ENCODE measurements at regions not wholly inside any gene's neighbourhood (a gene's known extent, or its start where the extent isn't known, plus 50 kb on each side); places are given as distances from the start of the nearest gene placed in this dataset.

DNA sequence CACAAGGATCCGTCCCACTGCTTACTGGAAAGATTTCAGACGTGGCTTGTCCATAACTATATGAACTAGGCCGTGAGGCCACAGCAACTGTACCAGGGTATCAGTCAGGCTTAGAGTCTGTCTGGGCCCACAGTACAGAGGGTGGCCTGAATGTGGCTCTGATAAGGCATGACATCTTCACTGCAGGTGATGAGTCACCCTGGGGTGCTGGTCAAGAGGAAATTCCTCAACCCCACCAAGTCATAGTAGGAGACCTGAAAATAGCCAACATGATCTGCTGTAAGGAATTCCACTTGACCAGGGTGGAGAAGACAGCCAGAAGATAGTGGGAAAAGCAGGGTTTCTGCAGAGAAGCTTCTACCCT lies 107.7 kb downstream of the INHBB start:
- intact Hi-C loops (cut with micrococcal nuclease), result no loop called here
- H3K27me3 Mint-ChIP-seq, result peaks cover 10% of the 10 kb centered on the region
- ATAC-seq (ENCODE audit: low read depth) (no peak), DNase-seq (no peak)
- TF ChIP-seq, protein P1, sequence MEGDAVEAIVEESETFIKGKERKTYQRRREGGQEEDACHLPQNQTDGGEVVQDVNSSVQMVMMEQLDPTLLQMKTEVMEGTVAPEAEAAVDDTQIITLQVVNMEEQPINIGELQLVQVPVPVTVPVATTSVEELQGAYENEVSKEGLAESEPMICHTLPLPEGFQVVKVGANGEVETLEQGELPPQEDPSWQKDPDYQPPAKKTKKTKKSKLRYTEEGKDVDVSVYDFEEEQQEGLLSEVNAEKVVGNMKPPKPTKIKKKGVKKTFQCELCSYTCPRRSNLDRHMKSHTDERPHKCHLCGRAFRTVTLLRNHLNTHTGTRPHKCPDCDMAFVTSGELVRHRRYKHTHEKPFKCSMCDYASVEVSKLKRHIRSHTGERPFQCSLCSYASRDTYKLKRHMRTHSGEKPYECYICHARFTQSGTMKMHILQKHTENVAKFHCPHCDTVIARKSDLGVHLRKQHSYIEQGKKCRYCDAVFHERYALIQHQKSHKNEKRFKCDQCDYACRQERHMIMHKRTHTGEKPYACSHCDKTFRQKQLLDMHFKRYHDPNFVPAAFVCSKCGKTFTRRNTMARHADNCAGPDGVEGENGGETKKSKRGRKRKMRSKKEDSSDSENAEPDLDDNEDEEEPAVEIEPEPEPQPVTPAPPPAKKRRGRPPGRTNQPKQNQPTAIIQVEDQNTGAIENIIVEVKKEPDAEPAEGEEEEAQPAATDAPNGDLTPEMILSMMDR (IDR thresholded peaks at IDR 0.05), result no peak
- POLR2A ChIA-PET, result no interaction called here
- H3K9me3 Mint-ChIP-seq, result peaks cover 12% of the 10 kb centered on the region
- H3K4me1 Mint-ChIP-seq, result no peaks in the 10 kb centered on the region
- no peaks in the 10 kb centered on the region for H3K36me3 Mint-ChIP-seq (ENCODE audit: low read depth)
- CTCF ChIA-PET, result no interaction called here
- no peak overlapping the region for H3K4me3 Mint-ChIP-seq
- H3K27ac Mint-ChIP-seq, result no peak overlapping the region

DNA sequence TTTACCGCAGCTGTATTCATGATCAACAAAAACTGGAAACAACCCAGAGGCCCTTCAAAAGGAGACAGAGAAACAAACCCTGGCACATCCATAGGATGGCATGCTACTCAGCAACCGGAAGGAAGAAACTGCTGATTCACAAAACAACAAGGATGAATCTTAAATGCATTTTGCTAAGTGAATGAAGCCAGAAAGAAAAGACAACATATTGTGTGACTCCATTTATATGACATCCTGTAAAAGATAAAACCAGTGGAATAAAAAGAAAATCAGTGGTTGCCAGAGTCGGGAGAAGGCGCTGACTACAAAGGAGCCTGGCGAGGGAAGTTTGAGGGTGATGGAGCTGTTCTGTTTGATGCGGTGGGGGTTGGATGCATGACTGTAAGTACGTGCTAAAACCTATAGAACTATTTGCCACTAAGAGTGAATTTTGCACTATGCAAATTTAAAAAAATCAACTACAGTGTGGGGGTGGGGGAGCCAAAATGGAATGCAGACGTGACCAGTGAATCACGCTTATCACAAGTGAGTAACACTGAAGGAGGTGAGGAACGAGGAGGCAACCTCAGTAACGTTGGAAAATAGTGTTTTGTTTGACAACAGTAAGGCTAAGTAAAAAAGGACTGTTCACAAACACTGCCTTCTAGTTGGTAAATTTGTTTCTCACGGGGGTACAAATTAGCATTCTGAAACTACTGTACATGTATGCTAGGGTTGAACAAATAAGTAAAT lies 108.9 kb downstream of the INHBB start:
- H3K9me3 Mint-ChIP-seq, result peaks cover 18% of the 10 kb centered on the region
- CTCF ChIA-PET, result no interaction called here
- no peak for ATAC-seq (ENCODE audit: low read depth)
- POLR2A ChIA-PET, result no interaction called here
- DNase-seq, result no peak
- TF ChIP-seq, protein P1 (IDR thresholded peaks at IDR 0.05), result no peak
- no peaks in the 10 kb centered on the region for H3K36me3 Mint-ChIP-seq (ENCODE audit: low read depth)
- no peak overlapping the region for H3K4me3 Mint-ChIP-seq
- no peak overlapping the region for H3K27ac Mint-ChIP-seq
- intact Hi-C loops (cut with micrococcal nuclease), result no loop called here
- no peaks in the 10 kb centered on the region for H3K4me1 Mint-ChIP-seq
- peaks cover 10% of the 10 kb centered on the region for H3K27me3 Mint-ChIP-seq

DNA sequence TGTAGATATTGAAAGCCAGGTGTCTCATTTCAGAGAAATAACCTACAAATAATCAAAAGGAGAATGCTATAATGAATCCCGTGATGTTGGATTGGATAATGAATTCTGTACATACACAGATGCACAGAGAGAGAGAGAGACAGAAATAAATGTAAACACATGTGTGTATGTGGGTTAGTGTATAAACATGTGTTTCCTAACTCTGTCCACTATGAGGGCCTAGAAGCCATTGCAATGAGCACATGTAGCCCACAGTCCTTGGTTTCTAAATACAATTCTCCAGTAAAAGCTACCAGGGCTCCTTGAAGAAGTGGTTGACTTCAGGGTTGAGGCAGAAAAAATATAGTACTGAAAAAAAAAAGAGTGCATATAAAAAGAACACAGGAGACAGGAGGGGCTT lies 109.5 kb downstream of the INHBB start:
- peaks cover 10% of the 10 kb centered on the region for H3K27me3 Mint-ChIP-seq
- intact Hi-C loops (cut with micrococcal nuclease), result no loop called here
- no peaks in the 10 kb centered on the region for H3K4me1 Mint-ChIP-seq
- no peak for DNase-seq
- peaks cover 18% of the 10 kb centered on the region for H3K9me3 Mint-ChIP-seq
- H3K36me3 Mint-ChIP-seq (ENCODE audit: low read depth), result no peaks in the 10 kb centered on the region
- ChIA-PET POLR2A (no interaction called here), CTCF (no interaction called here)
- no peak for ATAC-seq (ENCODE audit: low read depth)
- TF ChIP-seq, protein P1 (IDR thresholded peaks at IDR 0.05), result no peak
- H3K4me3 Mint-ChIP-seq, result no peak overlapping the region
- no peak overlapping the region for H3K27ac Mint-ChIP-seq

DNA sequence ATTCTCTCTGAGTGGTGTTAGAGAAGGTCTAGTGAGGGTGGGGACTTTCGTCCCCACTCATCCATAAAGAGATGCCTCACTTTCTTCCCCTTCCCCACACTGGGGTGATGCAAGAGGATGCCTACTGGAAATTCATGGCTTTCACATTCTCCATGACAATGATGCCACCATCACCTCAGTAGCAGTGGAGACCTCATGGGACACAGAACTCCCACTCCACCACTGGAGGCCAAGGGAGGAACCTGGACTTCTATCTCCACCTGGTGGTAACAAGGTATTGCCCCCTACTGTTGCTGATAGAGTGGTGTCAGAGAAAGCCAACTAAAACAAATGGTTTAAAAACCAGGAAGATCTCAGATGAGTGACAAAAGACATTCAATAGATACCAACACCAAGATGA lies 110.9 kb downstream of the INHBB start:
- no peak for ATAC-seq (ENCODE audit: low read depth)
- no peak overlapping the region for H3K4me3 Mint-ChIP-seq
- no peak for DNase-seq
- CTCF ChIA-PET, result no interaction called here
- POLR2A ChIA-PET, result no interaction called here
- TF ChIP-seq, protein P1 (IDR thresholded peaks at IDR 0.05), result no peak
- peaks cover 18% of the 10 kb centered on the region for H3K9me3 Mint-ChIP-seq
- no peaks in the 10 kb centered on the region for H3K4me1 Mint-ChIP-seq
- intact Hi-C loops (cut with micrococcal nuclease), result no loop called here
- H3K27ac Mint-ChIP-seq, result no peak overlapping the region
- no peaks in the 10 kb centered on the region for H3K36me3 Mint-ChIP-seq (ENCODE audit: low read depth)
- H3K27me3 Mint-ChIP-seq, result peaks cover 6% of the 10 kb centered on the region

DNA sequence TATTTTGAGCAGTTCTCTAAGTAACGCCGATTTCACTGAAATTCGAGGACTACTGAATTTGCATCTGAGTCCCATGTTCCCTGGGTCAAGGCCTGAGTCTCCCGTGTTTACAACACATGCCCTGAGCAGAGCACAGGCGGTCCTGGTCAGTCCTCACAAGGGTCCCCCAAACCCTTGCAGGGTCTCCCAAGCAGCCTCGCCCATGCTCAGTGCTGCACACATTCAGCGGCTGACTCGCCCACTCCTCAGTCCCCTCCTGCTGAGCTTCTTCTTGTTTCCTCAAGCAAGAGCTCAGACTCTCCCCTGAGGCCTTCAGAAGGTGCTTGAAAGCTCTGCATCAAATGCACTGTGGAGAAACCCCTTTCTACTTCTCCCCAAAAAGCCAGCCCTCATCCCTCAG lies 114.6 kb downstream of the INHBB start:
- no peaks in the 10 kb centered on the region for H3K27me3 Mint-ChIP-seq
- DNase-seq, result no peak

More for the DNA sequence above, 114.6 kb downstream of the INHBB start:
- no peak overlapping the region for H3K4me3 Mint-ChIP-seq
- TF ChIP-seq, protein P1 (IDR thresholded peaks at IDR 0.05), result no peak
- ChIA-PET CTCF (no interaction called here), POLR2A (no interaction called here)
- no peaks in the 10 kb centered on the region for H3K4me1 Mint-ChIP-seq
- no peak overlapping the region for H3K27ac Mint-ChIP-seq
- H3K9me3 Mint-ChIP-seq, result peaks cover 18% of the 10 kb centered on the region
- ATAC-seq (ENCODE audit: low read depth), result no peak
- intact Hi-C loops (cut with micrococcal nuclease), result no loop called here
- H3K36me3 Mint-ChIP-seq (ENCODE audit: low read depth), result no peaks in the 10 kb centered on the region

Data from activated B cell treated with CpG ODN at 0.5 μM for 24 hours (primary cell).